ENCODE measurements at regions not wholly inside any gene's neighbourhood (a gene's known extent, or its start where the extent isn't known, plus 50 kb on each side); places are given as distances from the start of the nearest gene placed in this dataset.
"Not testable (repeated sequence)": the region's sequence is repeated elsewhere in the genome, so short reads cannot be mapped to it uniquely, and the experiment has no call there.

DNA sequence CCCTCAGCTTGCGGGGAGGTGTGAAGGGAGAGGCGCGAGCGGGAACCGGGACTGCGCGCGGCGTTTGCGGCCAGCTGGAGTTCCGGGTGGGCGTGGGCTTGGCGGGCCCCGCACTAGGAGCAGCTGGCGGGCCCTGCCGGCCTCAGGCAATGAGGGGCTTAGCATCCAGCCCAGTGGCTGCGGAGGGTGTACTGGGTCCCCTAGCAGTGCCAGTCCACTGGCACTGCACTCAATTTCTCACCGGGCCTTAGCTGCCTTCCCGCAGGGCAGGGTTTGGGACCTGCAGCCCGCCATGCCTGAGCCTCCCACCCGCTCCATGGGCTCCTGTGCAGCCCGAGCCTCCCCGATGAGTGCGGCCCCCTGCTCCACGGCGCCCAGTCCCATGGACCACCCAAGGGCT, 163.5 kb upstream of the PTCH1 start:
- H3K14ac ChIP-seq (replicated peaks; ENCODE audit: low read depth, low read length); dilution Hi-C loops (cut with HindIII; ENCODE audit: low sequenced_read_pairs, unreplicated experiment); H3K36me3 ChIP-seq (ENCODE audit: control insufficient read depth, insufficient read depth, low read length); in situ Hi-C loops (cut with MboI; ENCODE audit: low sequenced_read_pairs); H2BK15ac ChIP-seq (ENCODE audit: low read depth, low read length); H2BK20ac ChIP-seq (ENCODE audit: low read depth, low read length); H4K91ac ChIP-seq (ENCODE audit: insufficient read depth, low read depth, low read length); H2BK5ac ChIP-seq (ENCODE audit: low read depth, low read length, poor library complexity, severe bottlenecking); H2AK5ac ChIP-seq (ENCODE audit: low read depth, low read length); H3K9me1 ChIP-seq (ENCODE audit: insufficient read depth, low read length); H3K23ac ChIP-seq (ENCODE audit: low read depth, low read length); POLR2A ChIA-PET (ENCODE audit: unreplicated experiment); H2AFZ ChIP-seq (replicated peaks; ENCODE audit: low read length, poor library complexity); H2BK120ac ChIP-seq (ENCODE audit: low read depth, low read length); H3K4me3 ChIP-seq (ENCODE audit: insufficient read depth, low read depth, low read length); H3K27ac ChIP-seq (ENCODE audit: insufficient read depth, low read length); H3K4me1 ChIP-seq (ENCODE audit: control insufficient read depth, insufficient read depth, low read length); H3K27me3 ChIP-seq (ENCODE audit: control insufficient read depth, insufficient read depth, low read length); intact Hi-C loops (cut with micrococcal nuclease); H2AK9ac ChIP-seq (replicated peaks; ENCODE audit: low read depth, low read length, poor library complexity); H4K5ac ChIP-seq (ENCODE audit: low read depth, low read length); H3K9ac ChIP-seq (ENCODE audit: low read depth, low read length); CTCF ChIA-PET; H3K9me3 ChIP-seq (ENCODE audit: control insufficient read depth, insufficient read depth, low read length); H3K56ac ChIP-seq (ENCODE audit: extremely low read depth, insufficient read depth, low read length); H3K18ac ChIP-seq (ENCODE audit: low read depth, low read length); H3K79me1 ChIP-seq (ENCODE audit: low read depth in 1 of 2, low read length in 2 of 2); DNase-seq; H4K8ac ChIP-seq (ENCODE audit: low read depth in 2 of 2, low read length in 2 of 2); H3K4me2 ChIP-seq (ENCODE audit: low read depth, low read length); H3K4ac ChIP-seq (ENCODE audit: low read depth, low read length); BruUV-seq (replicated peaks); H4K20me1 ChIP-seq (ENCODE audit: insufficient read depth, low read length); ATAC-seq (ENCODE audit: low read depth): not testable (repeated sequence)
- 96% methylated on average over 12 of the region's 26 CpGs; no CpG with 5 or more reads in 1 of the 2 experiments for WGBS, 2 experiments (ENCODE audit: extremely low coverage in 2 of 2, insufficient read length in 1 of 2)
